H9 (cell line): ENCODE measurements at regions not wholly inside any gene's neighbourhood (a gene's known extent, or its start where the extent isn't known, plus 50 kb on each side); places are given as distances from the start of the nearest gene placed in this dataset.

Experiments
- DNase-seq: peaks from one replicate; pipeline ENCODE4 v3.0.0-alpha.2; 2017
- H2AFZ ChIP-seq: one replicate; pipeline ENCODE4 v1.6.1; 2013; ENCODE audit warnings: mild to moderate bottlenecking, low read length, control low read depth, moderate library complexity
- H2AK5ac ChIP-seq: 2 replicates; pipeline ENCODE4 v1.6.1; 2013; ENCODE audit warnings: low read length, control low read depth, mixed read lengths; ENCODE audit not compliant: insufficient read length
- H2BK120ac ChIP-seq: one replicate; pipeline ENCODE4 v1.6.1; 2013; ENCODE audit warnings: low read depth, mild to moderate bottlenecking, low read length, control low read depth, inconsistent platforms; ENCODE audit not compliant: poor library complexity, severe bottlenecking
- H2BK12ac ChIP-seq: 2 replicates; pipeline ENCODE4 v1.6.1; 2013; ENCODE audit warnings: low read length, control low read depth, mixed read lengths, low read depth; ENCODE audit not compliant: insufficient read length
- H2BK15ac ChIP-seq: 2 replicates; pipeline ENCODE4 v1.6.1; 2013; ENCODE audit warnings: low read depth, low read length, control low read depth
- H2BK20ac ChIP-seq: one replicate; pipeline ENCODE4 v1.6.1; 2013; ENCODE audit warnings: low read depth, mild to moderate bottlenecking, low read length, control low read depth, inconsistent platforms; ENCODE audit not compliant: poor library complexity, severe bottlenecking
- H2BK5ac ChIP-seq: 2 replicates; pipeline ENCODE4 v1.6.1; 2013; ENCODE audit warnings: low read length, control low read depth, mixed read lengths; ENCODE audit not compliant: insufficient read length
- H3K14ac ChIP-seq: 2 replicates; pipeline ENCODE4 v1.6.1; 2013; ENCODE audit warnings: low read length, control low read depth; ENCODE audit not compliant: insufficient read depth
- H3K18ac ChIP-seq: 2 replicates; pipeline ENCODE4 v1.6.1; 2013; ENCODE audit warnings: low read depth, mild to moderate bottlenecking, mixed read lengths, low read length, control low read depth; ENCODE audit not compliant: insufficient read length
- H3K23ac ChIP-seq: 2 replicates; pipeline ENCODE4 v1.6.1; 2013; ENCODE audit warnings: low read length, control low read depth, mixed read lengths, low read depth; ENCODE audit not compliant: insufficient read length
- H3K23me2 ChIP-seq: 2 replicates; pipeline ENCODE4 v1.6.1; 2013; ENCODE audit warnings: low read depth, mild to moderate bottlenecking, mixed read lengths, low read length, control low read depth; ENCODE audit not compliant: insufficient read length, poor library complexity, severe bottlenecking
- H3K27ac ChIP-seq: 2 replicates; pipeline ENCODE4 v1.5.1; 2013; ENCODE audit warnings: low read length, control low read depth, mixed read lengths, low read depth; ENCODE audit not compliant: insufficient read length
- H3K27me3 ChIP-seq: 2 replicates; pipeline ENCODE4 v1.6.1; 2013; ENCODE audit warnings: low read length, control low read depth, inconsistent platforms; ENCODE audit not compliant: insufficient read depth
- H3K4ac ChIP-seq: 2 replicates; pipeline ENCODE4 v1.6.1; 2013; ENCODE audit warnings: low read depth, mild to moderate bottlenecking, control low read depth, inconsistent platforms, low read length, moderate library complexity
- H3K4me1 ChIP-seq: 2 replicates; pipeline ENCODE4 v1.6.1; 2013; ENCODE audit warnings: low read length, control low read depth, inconsistent platforms; ENCODE audit not compliant: insufficient read depth
- H3K4me2 ChIP-seq: 2 replicates; pipeline ENCODE4 v1.6.1; 2013; ENCODE audit warnings: low read length, control low read depth, mixed read lengths; ENCODE audit not compliant: insufficient read length, insufficient read depth
- H3K56ac ChIP-seq: 2 replicates; pipeline ENCODE4 v1.6.1; 2013; ENCODE audit warnings: low read depth, mild to moderate bottlenecking, mixed read lengths, low read length, control low read depth; ENCODE audit not compliant: insufficient read length
- H3K79me1 ChIP-seq: 2 replicates; pipeline ENCODE4 v1.6.1; 2013; ENCODE audit warnings: low read depth, mild to moderate bottlenecking, moderate library complexity, low read length, control low read depth, inconsistent platforms; ENCODE audit not compliant: insufficient read depth, poor library complexity, severe bottlenecking
- H3K79me2 ChIP-seq: 2 replicates; pipeline ENCODE4 v1.6.1; 2013; ENCODE audit warnings: low read length, control low read depth, inconsistent platforms; ENCODE audit not compliant: insufficient read depth
- H3K9ac ChIP-seq: 2 replicates; pipeline ENCODE4 v1.6.1; 2013; ENCODE audit warnings: low read length, control low read depth, mixed read lengths; ENCODE audit not compliant: insufficient read length; ENCODE audit errors: extremely low read depth
- H3K9me3 ChIP-seq: one replicate; pipeline ENCODE4 v1.6.1; 2013; ENCODE audit warnings: low read depth, low read length, inconsistent platforms; ENCODE audit not compliant: control insufficient read depth
- H3T11ph ChIP-seq: one replicate; pipeline ENCODE4 v1.6.1; 2013; ENCODE audit warnings: mild to moderate bottlenecking, low read length, control low read depth, inconsistent platforms
- H4K20me1 ChIP-seq: one replicate; pipeline ENCODE4 v1.6.1; 2013; ENCODE audit not compliant: control insufficient read depth, insufficient read length, insufficient read depth
- H4K5ac ChIP-seq: 2 replicates; pipeline ENCODE4 v1.6.1; 2013; ENCODE audit warnings: low read depth, mild to moderate bottlenecking, mixed read lengths, low read length, control low read depth; ENCODE audit not compliant: insufficient read length
- H4K8ac ChIP-seq: replicated peaks from 2 replicates; pipeline ENCODE4 v1.6.1; 2013; ENCODE audit warnings: low read length, control low read depth, mixed read lengths, low read depth; ENCODE audit not compliant: insufficient read length
- H4K91ac ChIP-seq: 2 replicates; pipeline ENCODE4 v1.6.1; 2013; ENCODE audit warnings: low read depth, mild to moderate bottlenecking, moderate library complexity, mixed read lengths, low read length, control low read depth; ENCODE audit not compliant: insufficient read length
- H3K27ac Mint-ChIP-seq, 3 experiments: 2 replicates in 2 of 3; 3 replicates in 1 of 3; pipeline ENCODE4 v1.8.0; 2020 to 2021; ENCODE audit warnings: mixed read lengths in 3 of 3, mild to moderate bottlenecking in 1 of 3, moderate library complexity in 1 of 3
- H3K27me3 Mint-ChIP-seq: 2 replicates; pipeline ENCODE4 v1.8.0; 2021; ENCODE audit warnings: low read depth, mild to moderate bottlenecking, moderate library complexity, mixed read lengths
- H3K36me3 Mint-ChIP-seq, 3 experiments: 2 replicates in 2 of 3; 3 replicates in 1 of 3; pipeline ENCODE4 v1.8.0; 2020 to 2021; ENCODE audit warnings: low read depth in 3 of 3, mixed read lengths in 3 of 3; ENCODE audit not compliant: insufficient read depth in 1 of 3
- H3K4me1 Mint-ChIP-seq, 2 experiments: 2 replicates each; pipeline ENCODE4 v1.8.0; 2020; ENCODE audit warnings: mixed read lengths in 2 of 2
- H3K4me3 Mint-ChIP-seq, 2 experiments: 2 replicates in 1 of 2; 3 replicates in 1 of 2; pipeline ENCODE4 v1.8.0; 2020 to 2021; ENCODE audit warnings: mild to moderate bottlenecking in 2 of 2, mixed read lengths in 2 of 2, moderate library complexity in 1 of 2
- H3K9me3 Mint-ChIP-seq, 2 experiments: 2 replicates in 1 of 2; 3 replicates in 1 of 2; pipeline ENCODE4 v1.8.0; 2020; ENCODE audit warnings: mild to moderate bottlenecking in 2 of 2, mixed read lengths in 2 of 2, moderate library complexity in 1 of 2
- CTCF ChIP-seq: fragments of 200-600 bp; sonication (generic); conservative IDR thresholded peaks from 3 replicates; pipeline ENCODE4 v1.8.0; 2021; ENCODE audit warnings: antibody characterized with exemption, mild to moderate bottlenecking
- WGBS: extraction: QIAGEN DNeasy Blood & Tissue Kit; methylation state at CpG from one replicate; pipeline ENCODE4 v1.1.7; 2013; ENCODE audit warnings: missing lambda C conversion rate, low lambda C conversion rate, mixed read lengths; ENCODE audit not compliant: insufficient read length; ENCODE audit errors: extremely low coverage; 5-methylcytosine and 5-hydroxymethylcytosine counted together

GRCh38 chr3:124431331-124431994, 298.8 kb upstream of the UMPS start:
- Mint-ChIP-seq H3K9me3 (no peaks in the 10 kb centered on the region), H3K4me1 (no peaks in the 10 kb centered on the region; a peak in 1 of 4 replicates), H3K27ac (no peak overlapping the region), H3K27me3 (no peaks in the 10 kb centered on the region), H3K36me3 (peaks cover 0 to 10% (median 0%) of the 10 kb centered on the region in 3 experiments; a peak in 2 of 7 replicates), H3K4me3 (no peak overlapping the region)
- H3K4me1 ChIP-seq, result no peaks in the 10 kb centered on the region; the same call in 1 of the 2 replicates
- H3K27ac ChIP-seq, result no peak overlapping the region
- no peak overlapping the region for H2BK12ac ChIP-seq
- no peak overlapping the region for H2BK5ac ChIP-seq
- TF ChIP-seq CTCF, result no peak
- H3K9me3 ChIP-seq, result no peaks in the 10 kb centered on the region
- no peak for DNase-seq
- H4K5ac ChIP-seq, result no peak overlapping the region
- no peaks in the 10 kb centered on the region for H3K79me1 ChIP-seq
- no peak overlapping the region for H2BK120ac ChIP-seq
- H3K79me2 ChIP-seq, result no peaks in the 10 kb centered on the region
- H3K4ac ChIP-seq, result no peak overlapping the region
- H4K91ac ChIP-seq, result no peak overlapping the region
- no peaks in the 10 kb centered on the region for H3K27me3 ChIP-seq
- no peak overlapping the region for H3K14ac ChIP-seq
- H2AFZ ChIP-seq, result no peak overlapping the region
- no peak overlapping the region for H3K9ac ChIP-seq
- no peak overlapping the region for H3T11ph ChIP-seq
- WGBS, result no CpG with 5 or more reads among the region's 4 CpGs
- no peaks in the 10 kb centered on the region for H3K23me2 ChIP-seq
- H3K23ac ChIP-seq, result no peak overlapping the region
- H4K8ac ChIP-seq, result no peak overlapping the region
- no peak overlapping the region for H3K18ac ChIP-seq
- H2BK15ac ChIP-seq, result no peak overlapping the region
- H2BK20ac ChIP-seq, result no peak overlapping the region
- H3K56ac ChIP-seq, result no peak overlapping the region
- H4K20me1 ChIP-seq, result no peaks in the 10 kb centered on the region
- H2AK5ac ChIP-seq, result no peak overlapping the region
- H3K4me2 ChIP-seq, result no peak overlapping the region
